ENCODE measurements at regions not wholly inside any gene's neighbourhood (a gene's known extent, or its start where the extent isn't known, plus 50 kb on each side); places are given as distances from the start of the nearest gene placed in this dataset.

DNA sequence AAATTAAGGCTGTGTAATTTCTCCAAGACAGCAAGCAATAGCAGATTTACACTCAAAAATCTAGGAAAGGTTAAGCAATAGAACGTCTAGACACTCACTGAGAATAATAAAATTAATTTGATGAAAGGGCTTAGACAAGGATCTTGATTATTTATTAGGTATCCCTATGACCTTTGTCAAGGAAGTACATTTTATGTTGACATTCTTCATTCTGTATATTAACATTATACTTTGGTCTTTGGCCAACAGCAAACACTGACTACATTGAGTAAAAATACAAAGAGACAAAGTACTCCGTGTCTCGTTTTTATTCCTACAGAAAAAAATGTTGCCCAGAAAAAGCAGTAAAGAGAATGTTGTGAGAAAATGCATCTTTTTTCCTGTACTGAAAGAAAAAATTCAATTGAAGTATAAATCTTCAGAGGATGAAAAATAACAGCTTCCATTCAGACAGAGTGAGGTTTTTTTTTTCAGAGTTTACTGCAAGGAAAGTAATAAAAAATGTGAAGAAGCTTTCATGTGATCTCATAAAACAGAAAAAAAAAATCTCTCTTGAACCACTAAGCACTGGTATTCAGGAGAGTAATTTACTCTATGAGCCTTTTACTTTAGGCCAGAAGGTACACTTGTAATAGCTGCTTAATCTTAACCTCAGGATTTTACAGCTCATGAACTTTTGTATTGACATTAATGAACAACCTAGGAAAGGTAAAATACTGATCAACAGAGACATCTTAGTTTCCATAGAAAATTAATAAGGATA lies 605.0 kb downstream of the FSCB start (continued):
- TF ChIP-seq NFIC (IDR thresholded peaks at IDR 0.05; ENCODE audit: low read length) (peak; percentile 66; the same call in 1 of the 2 replicates), HMG20A (CRISPR knock-in tag; IDR thresholded peaks at IDR 0.05; ENCODE audit: borderline replicate concordance) (peak; percentile 27; the same call in 1 of the 2 replicates), MIER3 (CRISPR knock-in tag; IDR thresholded peaks at IDR 0.05; ENCODE audit: borderline replicate concordance) (no peak; the same call in 1 of the 2 replicates), ZNF160 (CRISPR knock-in tag; IDR thresholded peaks at IDR 0.05) (no peak), NAIF1 (CRISPR knock-in tag; IDR thresholded peaks at IDR 0.05; ENCODE audit: borderline replicate concordance) (no peak), EED (CRISPR knock-in tag; IDR thresholded peaks at IDR 0.05) (no peak), NCOR1 (IDR thresholded peaks at IDR 0.05; ENCODE audit: borderline replicate concordance, low read length) (peak; percentile 62; the same call in 1 of the 2 replicates), ZNF660 (CRISPR knock-in tag; IDR thresholded peaks at IDR 0.05; ENCODE audit: borderline replicate concordance, low read depth) (no peak), DMTF1 (CRISPR knock-in tag; IDR thresholded peaks at IDR 0.05) (no peak), HHEX (CRISPR knock-in tag; IDR thresholded peaks at IDR 0.05) (no peak), ZNF776 (CRISPR knock-in tag; IDR thresholded peaks at IDR 0.05) (no peak), ZBED4 (CRISPR knock-in tag; IDR thresholded peaks at IDR 0.05; ENCODE audit: borderline replicate concordance) (no peak), HCFC1 (IDR thresholded peaks at IDR 0.05; ENCODE audit: low read depth, low read length) (no peak)
